ENCODE measurements at regions not wholly inside any gene's neighbourhood (a gene's known extent, or its start where the extent isn't known, plus 50 kb on each side); places are given as distances from the start of the nearest gene placed in this dataset.

DNA sequence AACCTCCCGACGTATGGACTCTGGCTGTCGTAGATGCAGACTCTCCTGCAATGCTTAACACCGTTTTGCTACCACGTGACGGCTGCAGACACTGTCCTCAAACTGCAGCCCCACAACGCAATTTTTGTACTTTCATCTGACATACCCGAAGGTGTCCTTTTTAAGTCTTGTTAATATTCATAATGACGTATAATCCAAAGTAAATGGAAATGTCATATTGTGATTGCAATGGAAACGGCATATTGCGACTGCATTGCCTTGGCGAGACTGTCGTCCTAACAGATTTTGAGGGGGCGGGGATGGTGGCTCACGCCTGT lies 79.3 kb upstream of the TBC1D3K start:
- Histone ChIP-seq H3K36me3 (ENCODE audit: control insufficient read depth, insufficient read depth, low read length) (no peaks in the 10 kb centered on the region), H3K9me3 (ENCODE audit: control insufficient read depth, insufficient read depth, low read length) (no peaks in the 10 kb centered on the region), H3K4me2 (ENCODE audit: low read depth, low read length) (no peak overlapping the region), H3K4me3 (ENCODE audit: insufficient read depth, low read depth, low read length) (no peak overlapping the region), H2AK9ac (replicated peaks; ENCODE audit: low read depth, low read length, poor library complexity) (no peak overlapping the region), H3K9me1 (ENCODE audit: insufficient read depth, low read length) (peaks cover 11% of the 10 kb centered on the region), H3K27me3 (ENCODE audit: control insufficient read depth, insufficient read depth, low read length) (peaks cover 4% of the 10 kb centered on the region; the same call in 1 of the 2 replicates), H4K5ac (ENCODE audit: low read depth, low read length) (no peak overlapping the region), H3K27ac (ENCODE audit: insufficient read depth, low read length) (no peak overlapping the region), H3K9ac (ENCODE audit: low read depth, low read length) (no peak overlapping the region), H3K18ac (ENCODE audit: low read depth, low read length) (no peak overlapping the region), H4K91ac (ENCODE audit: insufficient read depth, low read depth, low read length) (0 out of 2 replicates have a peak overlapping the region, but pooled peaks have one; percentile 27), H3K56ac (ENCODE audit: extremely low read depth, insufficient read depth, low read length) (no peak overlapping the region; the same call in 1 of the 2 replicates), H3K4ac (ENCODE audit: low read depth, low read length) (no peak overlapping the region), H2BK15ac (ENCODE audit: low read depth, low read length) (0 out of 3 replicates have a peak overlapping the region, but pooled peaks have one; percentile 74), H4K20me1 (ENCODE audit: insufficient read depth, low read length) (no peaks in the 10 kb centered on the region), H4K8ac (ENCODE audit: low read depth in 2 of 2, low read length in 2 of 2) (peak overlapping the region in 1 of 2 experiments; percentile 85; a peak in 3 of 4 replicates), H3K79me1 (ENCODE audit: low read depth in 1 of 2, low read length in 2 of 2) (no peaks in the 10 kb centered on the region), H2BK5ac (ENCODE audit: low read depth, low read length, poor library complexity, severe bottlenecking) (no peak overlapping the region), H2AFZ (replicated peaks; ENCODE audit: low read length, poor library complexity) (peak overlapping the region; percentile 90), H2AK5ac (ENCODE audit: low read depth, low read length) (peak overlapping the region; percentile 84; the same call in 1 of the 2 replicates), H3K23ac (ENCODE audit: low read depth, low read length) (no peak overlapping the region), H3K14ac (replicated peaks; ENCODE audit: low read depth, low read length) (peak overlapping the region; percentile 70), H2BK20ac (ENCODE audit: low read depth, low read length) (0 out of 2 replicates have a peak overlapping the region, but pooled peaks have one; percentile 38), H2BK120ac (ENCODE audit: low read depth, low read length) (peak overlapping the region; percentile 68; the same call in 1 of the 2 replicates), H3K4me1 (ENCODE audit: control insufficient read depth, insufficient read depth, low read length) (0 out of 2 replicates have a peak, but pooled peaks cover 3% of the 10 kb centered on the region)
- no TSS peak for BruUV-seq (replicated peaks)
- ChIA-PET POLR2A (ENCODE audit: unreplicated experiment) (no interaction called here), CTCF (interaction anchor here (0.9 kb wide), 1 partner anchor 28 kb away, joined by 3 read pairs; no protein-coding TSS in a partner anchor)
- ATAC-seq (ENCODE audit: low read depth) (no peak), DNase-seq (no peak)
- TF ChIP-seq CHD1 (IDR thresholded peaks at IDR 0.05; ENCODE audit: low read depth, low read length) (no peak), MAFK (IDR thresholded peaks at IDR 0.05; ENCODE audit: low read depth, low read length) (no peak), RAD21 (IDR thresholded peaks at IDR 0.05; ENCODE audit: low read length) (no peak), MXI1 (IDR thresholded peaks at IDR 0.05; ENCODE audit: borderline replicate concordance, low read depth, low read length) (no peak), BHLHE40 (IDR thresholded peaks at IDR 0.05; ENCODE audit: low read depth, low read length) (no peak), RCOR1 (IDR thresholded peaks at IDR 0.05; ENCODE audit: insufficient replicate concordance, low read length) (no peak), FOS (IDR thresholded peaks at IDR 0.05; ENCODE audit: low read depth, low read length) (no peak), USF2 (IDR thresholded peaks at IDR 0.05; ENCODE audit: low read depth, low read length) (no peak), NFE2L2 (IDR thresholded peaks at IDR 0.05; ENCODE audit: low read depth, low read length) (no peak), RFX5 (IDR thresholded peaks at IDR 0.05; ENCODE audit: low read depth, low read length) (no peak), SMC3 (IDR thresholded peaks at IDR 0.05; ENCODE audit: low read depth, low read length) (no peak), MAZ (IDR thresholded peaks at IDR 0.05; ENCODE audit: borderline replicate concordance, low read depth, low read length) (no peak), CEBPB (IDR thresholded peaks at IDR 0.05; ENCODE audit: low read depth, low read length) (no peak), ELK1 (IDR thresholded peaks at IDR 0.05; ENCODE audit: borderline replicate concordance, low read depth, low read length) (no peak), POLR2A (IDR thresholded peaks at IDR 0.05; ENCODE audit: low read depth, low read length) (no peak)
- TF ChIP-seq, protein P1, sequence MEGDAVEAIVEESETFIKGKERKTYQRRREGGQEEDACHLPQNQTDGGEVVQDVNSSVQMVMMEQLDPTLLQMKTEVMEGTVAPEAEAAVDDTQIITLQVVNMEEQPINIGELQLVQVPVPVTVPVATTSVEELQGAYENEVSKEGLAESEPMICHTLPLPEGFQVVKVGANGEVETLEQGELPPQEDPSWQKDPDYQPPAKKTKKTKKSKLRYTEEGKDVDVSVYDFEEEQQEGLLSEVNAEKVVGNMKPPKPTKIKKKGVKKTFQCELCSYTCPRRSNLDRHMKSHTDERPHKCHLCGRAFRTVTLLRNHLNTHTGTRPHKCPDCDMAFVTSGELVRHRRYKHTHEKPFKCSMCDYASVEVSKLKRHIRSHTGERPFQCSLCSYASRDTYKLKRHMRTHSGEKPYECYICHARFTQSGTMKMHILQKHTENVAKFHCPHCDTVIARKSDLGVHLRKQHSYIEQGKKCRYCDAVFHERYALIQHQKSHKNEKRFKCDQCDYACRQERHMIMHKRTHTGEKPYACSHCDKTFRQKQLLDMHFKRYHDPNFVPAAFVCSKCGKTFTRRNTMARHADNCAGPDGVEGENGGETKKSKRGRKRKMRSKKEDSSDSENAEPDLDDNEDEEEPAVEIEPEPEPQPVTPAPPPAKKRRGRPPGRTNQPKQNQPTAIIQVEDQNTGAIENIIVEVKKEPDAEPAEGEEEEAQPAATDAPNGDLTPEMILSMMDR (conservative IDR thresholded peaks at IDR 0.05; ENCODE audit: low read depth, low read length): no peak
- dilution Hi-C loops (cut with HindIII; ENCODE audit: low sequenced_read_pairs, unreplicated experiment): no loop called here
- in situ Hi-C loops (cut with MboI; ENCODE audit: low sequenced_read_pairs): no loop called here
- 56% methylated on average over 8 of the region's 15 CpGs; no CpG with 5 or more reads in 1 of the 2 experiments for WGBS, 2 experiments (ENCODE audit: extremely low coverage in 2 of 2, insufficient read length in 1 of 2)
- intact Hi-C loops (cut with micrococcal nuclease): no loop called here
